ENCODE measurements at regions not wholly inside any gene's neighbourhood (a gene's known extent, or its start where the extent isn't known, plus 50 kb on each side); places are given as distances from the start of the nearest gene placed in this dataset.

DNA sequence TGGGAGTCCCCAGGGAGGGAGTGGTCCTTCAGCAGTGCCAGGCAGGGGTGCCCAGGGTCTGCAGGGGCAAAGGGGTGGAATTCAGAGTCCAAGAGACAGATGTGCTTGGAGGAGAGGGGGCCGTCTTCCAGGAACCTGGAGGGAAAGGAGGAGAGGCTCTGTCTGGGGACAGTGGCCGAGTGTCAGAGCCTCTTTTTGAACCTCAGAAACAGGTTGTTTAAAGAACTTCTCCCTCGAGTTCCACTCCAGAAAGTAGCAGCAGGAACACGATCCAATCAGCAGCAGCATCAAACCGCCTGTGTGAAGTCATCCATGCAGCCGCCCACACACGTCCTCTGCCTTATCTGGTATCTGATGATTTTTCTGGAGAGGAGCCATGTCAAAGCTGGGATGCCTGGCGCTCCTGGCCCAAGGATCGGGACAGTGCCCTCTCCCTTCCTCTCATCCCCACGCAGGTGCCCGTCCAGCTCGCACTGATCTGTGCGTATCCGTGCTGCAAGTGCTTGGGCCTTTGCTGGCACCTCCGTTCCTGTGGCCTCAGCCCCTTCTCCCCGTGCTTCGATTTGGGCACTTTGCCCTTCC lies 205.1 kb downstream of the NDUFA10 start:
- DNase-seq (ENCODE audit: low read depth, low spot score) (no peak), FAIRE-seq (no peak), ATAC-seq (no peak)
- Histone ChIP-seq H3K9ac (ENCODE audit: control insufficient read depth, insufficient read depth, low read length) (no peak overlapping the region), H3K4me2 (ENCODE audit: control insufficient read depth, insufficient read depth) (no peak overlapping the region), H3K4me3 (no peak overlapping the region), H3K27ac (ENCODE audit: control insufficient read depth, insufficient read depth) (no peak overlapping the region), H3K4me1 (ENCODE audit: control insufficient read depth, insufficient read depth, low read length) (no peaks in the 10 kb centered on the region), H4K20me1 (ENCODE audit: control insufficient read depth, insufficient read depth) (no peaks in the 10 kb centered on the region), H3K9me3 (replicated peaks; ENCODE audit: control insufficient read depth, insufficient read depth, low read length) (no peaks in the 10 kb centered on the region; the same call in 2 of the 3 replicates), H3K36me3 (ENCODE audit: control insufficient read depth in 2 of 2, insufficient read depth in 2 of 2, low read length in 1 of 2) (no peaks in the 10 kb centered on the region), H3K79me2 (ENCODE audit: control insufficient read depth, insufficient read depth, low read length) (no peaks in the 10 kb centered on the region), H2AFZ (ENCODE audit: control insufficient read depth, low read depth, low read length) (no peak overlapping the region), H3K27me3 (replicated peaks in 1 of 2; ENCODE audit: control insufficient read depth in 2 of 2, insufficient read depth in 2 of 2, low read length in 1 of 2) (no peaks in the 10 kb centered on the region; a peak in 1 of 4 replicates)
- BruUV-seq (replicated peaks) = no TSS peak
- CTCF ChIA-PET = no interaction called here
- intact Hi-C loops (cut with micrococcal nuclease; ENCODE audit: unreplicated experiment) = no loop called here
- TF ChIP-seq NFXL1 (IDR thresholded peaks at IDR 0.05; ENCODE audit: borderline replicate concordance) (no peak), IKZF1 (conservative IDR thresholded peaks at IDR 0.05) (no peak), RAD51 (IDR thresholded peaks at IDR 0.05) (no peak), CHD2 (IDR thresholded peaks at IDR 0.05; ENCODE audit: borderline replicate concordance, low read depth, low read length) (no peak), CBFB (IDR thresholded peaks at IDR 0.05; ENCODE audit: low read depth) (no peak), CREM (IDR thresholded peaks at IDR 0.05; ENCODE audit: low read depth) (no peak), KAT2A (conservative IDR thresholded peaks at IDR 0.05; ENCODE audit: control insufficient read depth, low read depth, low read length) (no peak), ETV6 (conservative IDR thresholded peaks at IDR 0.05 in 1 of 2, IDR thresholded peaks at IDR 0.05 in 1 of 2; ENCODE audit: borderline replicate concordance in 1 of 2, low read depth in 1 of 2) (no peak), BRCA1 (IDR thresholded peaks at IDR 0.05; ENCODE audit: low read depth, low read length) (no peak), SMC3 (IDR thresholded peaks at IDR 0.05; ENCODE audit: borderline replicate concordance, low read length) (no peak), TARDBP (IDR thresholded peaks at IDR 0.05; ENCODE audit: borderline replicate concordance) (no peak)
- TF ChIP-seq, protein P1, sequence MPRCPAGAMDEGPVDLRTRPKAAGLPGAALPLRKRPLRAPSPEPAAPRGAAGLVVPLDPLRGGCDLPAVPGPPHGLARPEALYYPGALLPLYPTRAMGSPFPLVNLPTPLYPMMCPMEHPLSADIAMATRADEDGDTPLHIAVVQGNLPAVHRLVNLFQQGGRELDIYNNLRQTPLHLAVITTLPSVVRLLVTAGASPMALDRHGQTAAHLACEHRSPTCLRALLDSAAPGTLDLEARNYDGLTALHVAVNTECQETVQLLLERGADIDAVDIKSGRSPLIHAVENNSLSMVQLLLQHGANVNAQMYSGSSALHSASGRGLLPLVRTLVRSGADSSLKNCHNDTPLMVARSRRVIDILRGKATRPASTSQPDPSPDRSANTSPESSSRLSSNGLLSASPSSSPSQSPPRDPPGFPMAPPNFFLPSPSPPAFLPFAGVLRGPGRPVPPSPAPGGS (IDR thresholded peaks at IDR 0.05; ENCODE audit: borderline replicate concordance, insufficient read depth, low read depth, low read length, poor library complexity, severe bottlenecking) = no peak
- TF ChIP-seq, protein P2, sequence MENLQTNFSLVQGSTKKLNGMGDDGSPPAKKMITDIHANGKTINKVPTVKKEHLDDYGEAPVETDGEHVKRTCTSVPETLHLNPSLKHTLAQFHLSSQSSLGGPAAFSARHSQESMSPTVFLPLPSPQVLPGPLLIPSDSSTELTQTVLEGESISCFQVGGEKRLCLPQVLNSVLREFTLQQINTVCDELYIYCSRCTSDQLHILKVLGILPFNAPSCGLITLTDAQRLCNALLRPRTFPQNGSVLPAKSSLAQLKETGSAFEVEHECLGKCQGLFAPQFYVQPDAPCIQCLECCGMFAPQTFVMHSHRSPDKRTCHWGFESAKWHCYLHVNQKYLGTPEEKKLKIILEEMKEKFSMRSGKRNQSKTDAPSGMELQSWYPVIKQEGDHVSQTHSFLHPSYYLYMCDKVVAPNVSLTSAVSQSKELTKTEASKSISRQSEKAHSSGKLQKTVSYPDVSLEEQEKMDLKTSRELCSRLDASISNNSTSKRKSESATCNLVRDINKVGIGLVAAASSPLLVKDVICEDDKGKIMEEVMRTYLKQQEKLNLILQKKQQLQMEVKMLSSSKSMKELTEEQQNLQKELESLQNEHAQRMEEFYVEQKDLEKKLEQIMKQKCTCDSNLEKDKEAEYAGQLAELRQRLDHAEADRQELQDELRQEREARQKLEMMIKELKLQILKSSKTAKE (IDR thresholded peaks at IDR 0.05; ENCODE audit: low read depth, poor library complexity, severe bottlenecking) = no peak
- RAD21 ChIA-PET (ENCODE audit: unreplicated experiment) = no interaction called here
- POLR2A ChIA-PET = no interaction called here
- in situ Hi-C loops (cut with MboI) = no loop called here
- 38% methylated on average over 16 of the region's 17 CpGs for WGBS (ENCODE audit: insufficient coverage, insufficient replicate concordance, low lambda C conversion rate, missing lambda C conversion rate)
- SMC1A ChIA-PET (ENCODE audit: uncharacterized antibody, unreplicated experiment) = no interaction called here

Measured in GM12878 (cell line).